Mammary epithelial cell (primary cell): ENCODE measurements at regions not wholly inside any gene's neighbourhood (a gene's known extent, or its start where the extent isn't known, plus 50 kb on each side); places are given as distances from the start of the nearest gene placed in this dataset.

Source experiments
- CTCF ChIP-seq, 2 donors: IDR thresholded peaks in 1 of 2; conservative IDR thresholded peaks in 1 of 2; 2 replicates each; pipeline ENCODE4 v1.5.1; 2011 to 2012; ENCODE audit warnings: inconsistent platforms in 2 of 2, low read length in 2 of 2, mild to moderate bottlenecking in 2 of 2, control low read depth in 1 of 2, low read depth in 1 of 2; ENCODE audit not compliant: insufficient read depth in 1 of 2; ENCODE audit errors: extremely low read depth in 1 of 2
- EZH2 ChIP-seq: IDR thresholded peaks from 2 replicates; pipeline ENCODE4 v1.6.1; 2012; ENCODE audit warnings: low read length, inconsistent platforms, borderline replicate concordance

DNA sequence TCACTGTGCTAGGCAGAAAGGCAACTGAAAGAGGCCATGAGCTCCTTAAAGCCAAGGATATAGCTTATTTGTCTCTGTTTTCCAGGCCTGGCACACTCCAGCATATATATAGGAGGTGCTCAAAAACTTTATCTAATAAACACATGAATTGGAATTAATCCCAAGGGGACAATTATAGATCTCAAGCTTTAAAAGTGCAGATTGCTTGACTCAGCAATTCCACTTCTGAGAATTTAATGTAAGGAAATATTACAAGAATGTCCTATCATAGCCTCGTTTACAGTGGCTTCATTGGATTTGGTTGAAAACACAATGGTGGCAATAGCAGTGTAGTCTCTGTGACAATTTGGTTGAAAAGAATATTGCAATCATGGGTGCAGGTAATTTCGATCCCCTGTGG lies 267.3 kb downstream of the SHQ1 start:
- TF ChIP-seq CTCF (conservative IDR thresholded peaks at IDR 0.05 in 1 of 2, IDR thresholded peaks at IDR 0.05 in 1 of 2; ENCODE audit: extremely low read depth in 1 of 2, insufficient read depth in 1 of 2, low read depth in 1 of 2, low read length in 2 of 2) (no peak), EZH2 (no peak)
